D721Med (cell line): ENCODE measurements at regions not wholly inside any gene's neighbourhood (a gene's known extent, or its start where the extent isn't known, plus 50 kb on each side); places are given as distances from the start of the nearest gene placed in this dataset.

Experiments used
- DNase-seq: peaks from one replicate; pipeline ENCODE4 v3.0.0; 2011; ENCODE audit warnings: low spot score; ENCODE audit not compliant: insufficient read length
- FAIRE-seq: peaks from 2 replicates; lab custom pipeline; 2011; peaks lifted over from hg19 to GRCh38; lab: Jason Lieb, UNC
- TF ChIP-seq, protein P1 (sequence below): IDR thresholded peaks from 2 replicates; pipeline ENCODE4 v1.5.1; 2012; ENCODE audit warnings: mild to moderate bottlenecking, control low read depth; ENCODE audit not compliant: insufficient read depth; ENCODE audit errors: missing control alignments

- FAIRE-seq (no peak), DNase-seq (no peak)
- TF ChIP-seq, protein P1, sequence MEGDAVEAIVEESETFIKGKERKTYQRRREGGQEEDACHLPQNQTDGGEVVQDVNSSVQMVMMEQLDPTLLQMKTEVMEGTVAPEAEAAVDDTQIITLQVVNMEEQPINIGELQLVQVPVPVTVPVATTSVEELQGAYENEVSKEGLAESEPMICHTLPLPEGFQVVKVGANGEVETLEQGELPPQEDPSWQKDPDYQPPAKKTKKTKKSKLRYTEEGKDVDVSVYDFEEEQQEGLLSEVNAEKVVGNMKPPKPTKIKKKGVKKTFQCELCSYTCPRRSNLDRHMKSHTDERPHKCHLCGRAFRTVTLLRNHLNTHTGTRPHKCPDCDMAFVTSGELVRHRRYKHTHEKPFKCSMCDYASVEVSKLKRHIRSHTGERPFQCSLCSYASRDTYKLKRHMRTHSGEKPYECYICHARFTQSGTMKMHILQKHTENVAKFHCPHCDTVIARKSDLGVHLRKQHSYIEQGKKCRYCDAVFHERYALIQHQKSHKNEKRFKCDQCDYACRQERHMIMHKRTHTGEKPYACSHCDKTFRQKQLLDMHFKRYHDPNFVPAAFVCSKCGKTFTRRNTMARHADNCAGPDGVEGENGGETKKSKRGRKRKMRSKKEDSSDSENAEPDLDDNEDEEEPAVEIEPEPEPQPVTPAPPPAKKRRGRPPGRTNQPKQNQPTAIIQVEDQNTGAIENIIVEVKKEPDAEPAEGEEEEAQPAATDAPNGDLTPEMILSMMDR = no peak
Measured at GRCh38 chr3:97417-98258, 98.9 kb upstream of the CHL1 start.

- DNase-seq (no peak), FAIRE-seq (no peak)
- TF ChIP-seq, protein P1 = no peak
Measured at GRCh38 chr3:98259-98654, 98.3 kb upstream of the CHL1 start.

- FAIRE-seq = no peak
- TF ChIP-seq, protein P1 = no peak
- no peak for DNase-seq
Measured at GRCh38 chr3:99506-99905, 97.1 kb upstream of the CHL1 start.

- no peak for FAIRE-seq
- TF ChIP-seq, protein P1 = no peak
Measured at GRCh38 chr3:102484-102883, 94.1 kb upstream of the CHL1 start.

GRCh38 chr3:103991-104390, 92.6 kb upstream of the CHL1 start:
- DNase-seq (no peak), FAIRE-seq (no peak)
- TF ChIP-seq, protein P1 = no peak

More at GRCh38 chr3:102484-102883, 94.1 kb upstream of the CHL1 start:
- no peak for DNase-seq

DNA sequence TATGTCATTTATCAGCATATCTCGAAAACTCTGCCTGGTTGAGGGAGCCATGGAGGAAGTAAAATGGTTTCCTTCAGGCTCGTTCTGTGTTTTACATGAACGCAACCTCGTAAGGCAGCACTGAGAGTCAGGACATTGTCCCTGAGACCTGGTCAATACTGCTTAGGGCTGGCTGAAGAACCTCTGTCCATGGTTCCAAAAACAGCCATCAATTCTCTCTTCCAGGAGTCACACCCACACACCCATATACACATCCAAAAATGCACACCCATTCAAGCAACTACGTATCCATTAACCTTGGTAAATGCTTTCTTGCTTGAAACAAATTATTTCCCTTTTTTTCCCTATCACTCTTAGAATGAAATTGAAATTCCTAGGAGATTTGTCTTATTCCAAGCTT, 91.0 kb upstream of the CHL1 start:
- TF ChIP-seq, protein P1 = no peak
- DNase-seq (no peak), FAIRE-seq (no peak)

DNA sequence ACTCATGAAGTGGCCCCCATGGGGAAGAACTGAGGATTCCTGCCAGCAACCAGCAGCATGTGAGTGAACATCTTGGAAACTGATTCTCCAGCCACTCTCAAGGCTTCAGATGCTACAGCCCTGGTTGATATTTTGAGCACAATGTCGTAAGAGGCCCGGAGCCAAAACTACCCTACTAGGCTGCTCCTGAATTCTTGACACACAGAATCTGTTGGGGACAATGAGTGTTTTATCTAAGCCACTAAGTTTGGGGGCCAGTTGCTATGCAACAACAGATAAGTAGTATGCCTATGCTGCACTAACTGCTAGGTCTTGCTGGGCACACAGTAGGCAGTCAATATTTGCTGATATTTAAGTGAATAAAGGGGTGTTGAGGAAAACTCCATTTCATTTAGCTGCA, 89.9 kb upstream of the CHL1 start:
- TF ChIP-seq, protein P1 = no peak
- no peak for FAIRE-seq
- DNase-seq = no peak
